ENCODE measurements at regions not wholly inside any gene's neighbourhood (a gene's known extent, or its start where the extent isn't known, plus 50 kb on each side); places are given as distances from the start of the nearest gene placed in this dataset.

GRCh38 chr18:33803636-33804035 is 225.6 kb downstream of the ASXL3 start:
- TF ChIP-seq CTCF (conservative IDR thresholded peaks at IDR 0.05; ENCODE audit: low read depth, low read length): no peak
- TF ChIP-seq EZH2 (IDR thresholded peaks at IDR 0.05; ENCODE audit: borderline replicate concordance, low read depth, low read length, poor library complexity, severe bottlenecking): no peak

Measured in A673 (cell line).